Gastrocnemius medialis (tissue), 4 donors: ENCODE measurements at regions not wholly inside any gene's neighbourhood (a gene's known extent, or its start where the extent isn't known, plus 50 kb on each side); places are given as distances from the start of the nearest gene placed in this dataset.

ENCODE experiments used
- ATAC-seq, 2 donors: fragments of 150-250 bp; one replicate each; pipeline ENCODE4 v1.9.1; 2016
- DNase-seq, 2 donors: peaks; one replicate each; pipeline ENCODE4 v3.0.0-alpha.2; 2019
- H3K27ac ChIP-seq, 4 donors: fragments of 200-600 bp; sonication (generic); 1 replicate in 1 of 4; 2 replicates in 3 of 4; pipeline ENCODE4 v1.5.1; 2016 to 2018; ENCODE audit warnings: mild to moderate bottlenecking in 2 of 4, moderate library complexity in 1 of 4
- H3K27me3 ChIP-seq, 3 donors: fragments of 200-600 bp; sonication (generic) in 2 of 3; 1 replicate in 1 of 3; 2 replicates in 2 of 3; pipeline versions ENCODE4 v1.5.1 to v1.6.0; 2016 to 2019; ENCODE audit warnings: mild to moderate bottlenecking in 1 of 3, moderate library complexity in 1 of 3
- H3K36me3 ChIP-seq, 2 donors: fragments of 200-600 bp; sonication (generic) in 1 of 2; one replicate each; pipeline ENCODE4 v1.5.1; 2017 to 2018
- H3K4me1 ChIP-seq, 2 donors: fragments of 200-600 bp; sonication (generic) in 1 of 2; one replicate each; pipeline ENCODE4 v1.5.1; 2016 to 2017; ENCODE audit warnings: mild to moderate bottlenecking in 2 of 2
- H3K4me3 ChIP-seq, 4 donors: fragments of 200-600 bp; sonication (generic) in 3 of 4; 1 replicate in 1 of 4; 2 replicates in 3 of 4; pipeline ENCODE4 v1.5.1; 2016 to 2019; ENCODE audit warnings: mild to moderate bottlenecking in 2 of 4
- H3K9me3 ChIP-seq, 3 donors: fragments of 200-600 bp; sonication (generic) in 2 of 3; 1 replicate in 1 of 3; 2 replicates in 2 of 3; pipeline ENCODE4 v1.5.1; 2016 to 2019
- POLR2A ChIP-seq, 2 donors: fragments of 450-650 bp; IDR thresholded peaks; one replicate each; pipeline ENCODE4 v1.6.1; 2017; ENCODE audit warnings: antibody characterized with exemption in 2 of 2, mild to moderate bottlenecking in 2 of 2, moderate library complexity in 2 of 2
- in situ Hi-C, 4 donors: fragments of 200-750 bp; cut with MboI; loops; one replicate each; pipeline versions ENCODE4 v1.15.0 to v1.8.0; 2017; ENCODE audit warnings: low sequenced_read_pairs in 4 of 4
- intact Hi-C: fragments of 100-400 bp; cut with DNase I; formaldehyde crosslinking; loops from one replicate; pipeline ENCODE4 v1.15.1; 2023; ENCODE audit warnings: low total_unique reads
- TF ChIP-seq, protein P1 (sequence below), 5 experiments: fragments of 450-650 bp in 3 of 5; fragments of 200-600 bp in 2 of 5; sonication (generic) in 2 of 5; IDR thresholded peaks in 4 of 5; conservative IDR thresholded peaks in 1 of 5; 1 replicate in 4 of 5; 2 replicates in 1 of 5; pipeline ENCODE4 v1.5.1; 2016 to 2019; ENCODE audit warnings: antibody characterized with exemption in 5 of 5, mild to moderate bottlenecking in 3 of 5, moderate library complexity in 3 of 5

DNA sequence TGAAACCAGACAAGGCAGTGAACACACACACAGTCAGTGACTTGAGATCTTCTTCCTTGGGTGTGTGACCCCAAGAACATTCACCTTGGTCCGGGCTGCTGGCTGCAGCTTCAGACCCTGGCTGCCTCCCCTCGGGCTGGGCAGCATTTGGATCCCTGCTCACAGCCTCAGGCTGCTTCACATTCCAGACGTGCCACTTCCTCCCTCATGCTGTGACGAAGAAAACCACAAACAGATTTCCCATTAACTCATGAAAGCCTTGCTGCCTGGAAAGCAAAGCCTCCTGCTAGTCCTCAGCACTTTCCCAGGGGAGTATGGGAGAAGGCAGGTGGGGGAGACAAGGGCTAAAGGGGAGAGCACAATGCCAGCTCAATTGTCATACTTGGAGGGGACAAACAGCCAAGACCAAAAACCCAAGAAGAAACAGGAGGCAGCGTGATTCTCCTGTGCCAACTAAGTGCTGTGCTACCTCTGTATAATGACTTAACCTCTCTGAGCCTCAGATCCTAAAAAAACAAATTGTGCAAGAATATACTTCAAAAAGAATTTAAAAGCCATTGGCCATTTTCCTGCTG lies 594.6 kb upstream of the BRINP1 start:
- H3K36me3 ChIP-seq = no peaks in the 10 kb centered on the region
- H3K4me1 ChIP-seq = peaks cover 0 to 3% of the 10 kb centered on the region in 2 donors
- H3K27ac ChIP-seq = no peak overlapping the region
- H3K4me3 ChIP-seq = no peak overlapping the region
- in situ Hi-C loops = loop anchor here (10.0 to 25.0 kb wide), 5 partner anchors 102 to 498 kb away; no protein-coding TSS in a partner anchor
- no peak for TF ChIP-seq POLR2A (IDR thresholded peaks at IDR 0.05)
- intact Hi-C loops = no loop called here
- DNase-seq (no peak), ATAC-seq (no peak)
- no peaks in the 10 kb centered on the region for H3K27me3 ChIP-seq
- no peaks in the 10 kb centered on the region for H3K9me3 ChIP-seq

DNA sequence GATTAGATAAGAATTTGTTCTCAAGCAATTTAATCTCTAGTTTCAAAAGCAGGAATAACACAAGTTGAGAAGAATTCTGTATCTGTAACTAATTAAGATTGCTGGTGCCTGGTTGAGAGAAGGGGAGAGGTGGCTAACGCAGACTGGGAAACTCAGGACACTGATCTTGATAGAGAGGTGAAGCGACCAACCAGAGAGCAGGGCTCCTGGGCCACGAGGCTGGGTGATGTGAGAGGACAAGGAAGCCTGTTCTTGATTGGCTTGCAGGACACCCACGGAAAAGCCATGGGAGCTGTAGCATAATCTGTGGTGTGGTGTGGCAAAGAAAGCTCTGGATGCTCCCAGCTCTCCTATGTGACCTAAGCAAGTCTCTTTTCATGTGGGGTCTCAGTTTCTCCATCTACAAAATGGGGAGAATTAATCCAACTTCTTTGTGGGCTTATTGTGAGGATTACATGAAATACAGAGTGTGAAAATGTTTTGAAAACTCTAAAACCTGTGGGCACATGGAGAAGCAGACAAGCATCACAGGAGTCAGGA lies 594.1 kb upstream of the BRINP1 start:
- TF ChIP-seq POLR2A (IDR thresholded peaks at IDR 0.05) = no peak
- TF ChIP-seq, protein P1, sequence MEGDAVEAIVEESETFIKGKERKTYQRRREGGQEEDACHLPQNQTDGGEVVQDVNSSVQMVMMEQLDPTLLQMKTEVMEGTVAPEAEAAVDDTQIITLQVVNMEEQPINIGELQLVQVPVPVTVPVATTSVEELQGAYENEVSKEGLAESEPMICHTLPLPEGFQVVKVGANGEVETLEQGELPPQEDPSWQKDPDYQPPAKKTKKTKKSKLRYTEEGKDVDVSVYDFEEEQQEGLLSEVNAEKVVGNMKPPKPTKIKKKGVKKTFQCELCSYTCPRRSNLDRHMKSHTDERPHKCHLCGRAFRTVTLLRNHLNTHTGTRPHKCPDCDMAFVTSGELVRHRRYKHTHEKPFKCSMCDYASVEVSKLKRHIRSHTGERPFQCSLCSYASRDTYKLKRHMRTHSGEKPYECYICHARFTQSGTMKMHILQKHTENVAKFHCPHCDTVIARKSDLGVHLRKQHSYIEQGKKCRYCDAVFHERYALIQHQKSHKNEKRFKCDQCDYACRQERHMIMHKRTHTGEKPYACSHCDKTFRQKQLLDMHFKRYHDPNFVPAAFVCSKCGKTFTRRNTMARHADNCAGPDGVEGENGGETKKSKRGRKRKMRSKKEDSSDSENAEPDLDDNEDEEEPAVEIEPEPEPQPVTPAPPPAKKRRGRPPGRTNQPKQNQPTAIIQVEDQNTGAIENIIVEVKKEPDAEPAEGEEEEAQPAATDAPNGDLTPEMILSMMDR (IDR thresholded peaks at IDR 0.05 in 4 of 5, conservative IDR thresholded peaks at IDR 0.05 in 1 of 5) = no peak
- Histone ChIP-seq H3K27ac (no peak overlapping the region), H3K36me3 (no peaks in the 10 kb centered on the region), H3K9me3 (no peaks in the 10 kb centered on the region), H3K4me3 (no peak overlapping the region), H3K4me1 (peaks cover 0 to 3% of the 10 kb centered on the region in 2 donors), H3K27me3 (no peaks in the 10 kb centered on the region)
- DNase-seq (no peak), ATAC-seq (no peak)
- intact Hi-C loops = no loop called here
- in situ Hi-C loops = loop anchor here (10.0 to 25.0 kb wide), 5 partner anchors 101 to 499 kb away; no protein-coding TSS in a partner anchor

DNA sequence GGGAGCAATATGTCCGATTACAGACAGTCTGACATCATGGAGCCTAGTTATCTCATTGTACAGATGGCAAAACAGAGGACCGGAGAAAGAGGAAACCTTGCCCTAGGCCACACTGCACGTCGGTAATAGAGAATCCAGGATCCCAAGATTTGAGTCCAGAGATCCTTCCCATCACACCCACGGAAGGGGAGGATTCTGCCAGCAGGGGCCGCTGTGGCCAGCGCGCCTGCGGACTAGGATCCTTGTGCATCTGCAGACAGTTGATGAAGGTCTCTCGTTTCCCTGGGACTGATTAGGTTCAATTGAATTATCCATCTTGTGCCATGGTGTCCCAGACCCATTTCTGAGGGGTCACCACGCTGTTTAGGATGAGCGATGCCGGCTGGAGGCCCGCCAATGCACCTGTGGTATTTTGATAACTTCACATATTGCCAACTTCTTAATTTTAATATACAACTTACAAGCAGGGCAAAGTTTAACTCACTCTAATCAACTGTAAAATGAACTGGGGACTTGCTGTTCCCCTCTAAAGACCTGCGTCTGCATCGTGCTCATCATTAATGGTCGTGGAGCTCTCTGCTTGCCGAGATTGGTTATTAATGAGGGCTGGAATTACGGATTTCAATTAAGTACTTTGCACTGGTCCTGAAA lies 592.7 kb upstream of the BRINP1 start:
- Histone ChIP-seq H3K4me3 (no peak overlapping the region), H3K9me3 (no peaks in the 10 kb centered on the region), H3K36me3 (no peaks in the 10 kb centered on the region), H3K27me3 (no peaks in the 10 kb centered on the region), H3K4me1 (peaks cover 0 to 3% of the 10 kb centered on the region in 2 donors), H3K27ac (no peak overlapping the region)
- DNase-seq (peak in 1 of 2 donors; percentile 19), ATAC-seq (peak in 1 of 2 donors; percentile 53)
- no peak for TF ChIP-seq POLR2A (IDR thresholded peaks at IDR 0.05)
- TF ChIP-seq, protein P1 (IDR thresholded peaks at IDR 0.05 in 4 of 5, conservative IDR thresholded peaks at IDR 0.05 in 1 of 5) = peak; percentile 10 to 60 (median 39)
- intact Hi-C loops (loop anchor here (2.0 kb wide), 1 partner anchor 387 kb away; no protein-coding TSS in a partner anchor), in situ Hi-C loops (loop anchor here (10.0 to 25.0 kb wide), 5 partner anchors 100 to 500 kb away; no protein-coding TSS in a partner anchor)

GRCh38 chr9:119959846-119960545 lies 590.8 kb upstream of the BRINP1 start:
- Histone ChIP-seq H3K9me3 (no peaks in the 10 kb centered on the region), H3K4me3 (no peak overlapping the region), H3K4me1 (peaks cover 0 to 3% of the 10 kb centered on the region in 2 donors), H3K27ac (no peak overlapping the region), H3K27me3 (no peaks in the 10 kb centered on the region), H3K36me3 (no peaks in the 10 kb centered on the region)
- TF ChIP-seq, protein P1 (IDR thresholded peaks at IDR 0.05 in 4 of 5, conservative IDR thresholded peaks at IDR 0.05 in 1 of 5) = no peak
- no peak for TF ChIP-seq POLR2A (IDR thresholded peaks at IDR 0.05)
- ATAC-seq = no peak
- no peak for DNase-seq
- intact Hi-C loops = loop anchor here (2.0 kb wide), 1 partner anchor 389 kb away; no protein-coding TSS in a partner anchor
- in situ Hi-C loops = loop anchor here (10.0 to 25.0 kb wide), 5 partner anchors 98 to 502 kb away; no protein-coding TSS in a partner anchor
